ENCODE measurements at regions not wholly inside any gene's neighbourhood (a gene's known extent, or its start where the extent isn't known, plus 50 kb on each side); places are given as distances from the start of the nearest gene placed in this dataset.

GRCh38 chr3:106811376-106811775 lies 565.9 kb upstream of the CCDC54 start:
- Histone ChIP-seq H3K4me1 (no peaks in the 10 kb centered on the region), H3K4me3 (no peak overlapping the region), H3K36me3 (no peaks in the 10 kb centered on the region), H3K27me3 (no peaks in the 10 kb centered on the region), H3K9me3 (no peaks in the 10 kb centered on the region), H3K27ac (no peak overlapping the region)
- DNase-seq: no peak
- TF ChIP-seq, protein P1, sequence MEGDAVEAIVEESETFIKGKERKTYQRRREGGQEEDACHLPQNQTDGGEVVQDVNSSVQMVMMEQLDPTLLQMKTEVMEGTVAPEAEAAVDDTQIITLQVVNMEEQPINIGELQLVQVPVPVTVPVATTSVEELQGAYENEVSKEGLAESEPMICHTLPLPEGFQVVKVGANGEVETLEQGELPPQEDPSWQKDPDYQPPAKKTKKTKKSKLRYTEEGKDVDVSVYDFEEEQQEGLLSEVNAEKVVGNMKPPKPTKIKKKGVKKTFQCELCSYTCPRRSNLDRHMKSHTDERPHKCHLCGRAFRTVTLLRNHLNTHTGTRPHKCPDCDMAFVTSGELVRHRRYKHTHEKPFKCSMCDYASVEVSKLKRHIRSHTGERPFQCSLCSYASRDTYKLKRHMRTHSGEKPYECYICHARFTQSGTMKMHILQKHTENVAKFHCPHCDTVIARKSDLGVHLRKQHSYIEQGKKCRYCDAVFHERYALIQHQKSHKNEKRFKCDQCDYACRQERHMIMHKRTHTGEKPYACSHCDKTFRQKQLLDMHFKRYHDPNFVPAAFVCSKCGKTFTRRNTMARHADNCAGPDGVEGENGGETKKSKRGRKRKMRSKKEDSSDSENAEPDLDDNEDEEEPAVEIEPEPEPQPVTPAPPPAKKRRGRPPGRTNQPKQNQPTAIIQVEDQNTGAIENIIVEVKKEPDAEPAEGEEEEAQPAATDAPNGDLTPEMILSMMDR (IDR thresholded peaks at IDR 0.05): no peak
- no peak for TF ChIP-seq POLR2A (IDR thresholded peaks at IDR 0.05)

- no peak for DNase-seq
- H3K27ac ChIP-seq: no peak overlapping the region
- H3K4me3 ChIP-seq: no peak overlapping the region
- TF ChIP-seq, protein P1 (IDR thresholded peaks at IDR 0.05): no peak
- TF ChIP-seq POLR2A (IDR thresholded peaks at IDR 0.05): no peak
- H3K27me3 ChIP-seq: no peaks in the 10 kb centered on the region
- no peaks in the 10 kb centered on the region for H3K4me1 ChIP-seq
- H3K36me3 ChIP-seq: no peaks in the 10 kb centered on the region
- H3K9me3 ChIP-seq: no peaks in the 10 kb centered on the region
Observed at GRCh38 chr3:106813742-106814141, 563.5 kb upstream of the CCDC54 start.

GRCh38 chr3:106814231-106814630 lies 563.0 kb upstream of the CCDC54 start:
- no peak for DNase-seq
- H3K27me3 ChIP-seq: no peaks in the 10 kb centered on the region
- H3K36me3 ChIP-seq: no peaks in the 10 kb centered on the region
- no peak overlapping the region for H3K4me3 ChIP-seq
- TF ChIP-seq, protein P1 (IDR thresholded peaks at IDR 0.05): no peak
- TF ChIP-seq POLR2A (IDR thresholded peaks at IDR 0.05): no peak
- no peaks in the 10 kb centered on the region for H3K4me1 ChIP-seq
- no peaks in the 10 kb centered on the region for H3K9me3 ChIP-seq
- no peak overlapping the region for H3K27ac ChIP-seq

DNA sequence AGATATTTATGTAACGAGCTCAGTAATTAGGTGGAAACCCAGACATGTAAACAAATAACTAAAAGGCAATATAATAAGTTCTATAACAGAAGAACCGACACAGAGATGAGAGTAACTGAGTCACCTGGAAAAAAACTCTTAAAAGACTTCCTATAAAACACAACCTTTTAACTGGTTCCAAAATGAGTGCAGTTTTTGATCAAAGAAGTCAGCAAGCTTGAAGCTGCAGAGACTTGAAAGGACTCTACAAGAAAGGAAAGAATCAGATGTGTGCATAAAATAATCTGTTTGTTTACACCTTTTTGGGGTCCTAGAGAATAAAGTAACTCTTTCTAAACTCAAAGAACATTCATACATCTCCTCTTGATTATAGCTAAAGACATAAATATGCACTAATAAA lies 560.4 kb upstream of the CCDC54 start:
- H3K4me1 ChIP-seq: no peaks in the 10 kb centered on the region
- H3K9me3 ChIP-seq: no peaks in the 10 kb centered on the region
- H3K27ac ChIP-seq: no peak overlapping the region
- H3K36me3 ChIP-seq: no peaks in the 10 kb centered on the region
- TF ChIP-seq, protein P1 (IDR thresholded peaks at IDR 0.05): no peak
- TF ChIP-seq POLR2A (IDR thresholded peaks at IDR 0.05): no peak
- H3K27me3 ChIP-seq: no peaks in the 10 kb centered on the region
- no peak overlapping the region for H3K4me3 ChIP-seq
- DNase-seq: no peak

DNA sequence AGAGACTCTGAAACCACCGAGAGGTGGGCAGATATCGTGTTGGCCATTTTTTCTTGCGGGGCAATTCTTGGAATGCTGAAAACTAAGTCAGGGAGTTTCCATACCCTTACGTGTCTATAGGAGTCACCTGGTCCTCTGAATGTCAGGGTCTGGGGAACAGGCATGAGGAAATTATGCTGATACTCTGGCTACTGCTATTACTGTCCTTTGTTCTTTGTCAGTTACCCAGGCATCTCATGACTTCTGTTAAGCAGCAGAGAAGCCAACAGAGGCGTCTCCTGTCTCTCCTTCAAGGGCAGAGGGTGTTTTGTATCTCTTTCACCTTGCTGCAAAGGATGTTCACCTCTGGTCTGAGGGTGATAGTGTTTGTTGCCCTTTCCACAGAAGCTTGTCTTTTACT lies 559.5 kb upstream of the CCDC54 start:
- H3K9me3 ChIP-seq: no peaks in the 10 kb centered on the region
- H3K36me3 ChIP-seq: no peaks in the 10 kb centered on the region
- H3K27ac ChIP-seq: no peak overlapping the region
- H3K27me3 ChIP-seq: no peaks in the 10 kb centered on the region
- no peak for DNase-seq
- H3K4me1 ChIP-seq: no peaks in the 10 kb centered on the region
- TF ChIP-seq POLR2A (IDR thresholded peaks at IDR 0.05): no peak
- TF ChIP-seq, protein P1 (IDR thresholded peaks at IDR 0.05): no peak
- no peak overlapping the region for H3K4me3 ChIP-seq

DNA sequence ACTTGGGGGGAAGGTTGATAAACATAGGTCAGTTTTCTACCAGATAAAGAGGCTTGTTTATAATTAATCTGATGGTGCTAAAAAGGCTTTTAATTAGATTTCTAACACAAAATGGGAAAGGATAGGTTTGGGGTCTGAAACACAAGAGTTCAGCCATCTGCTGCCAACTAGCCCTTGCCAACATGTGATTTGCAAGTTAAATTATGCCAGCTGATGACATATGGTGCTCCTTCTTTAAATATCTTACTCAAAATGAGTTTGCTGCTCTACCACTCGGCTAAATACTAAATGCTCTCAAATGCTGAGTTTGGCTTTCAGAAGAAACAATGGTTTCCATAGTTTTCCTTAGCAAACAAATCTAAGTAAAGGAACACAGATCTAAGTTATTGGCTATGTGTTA lies 557.8 kb upstream of the CCDC54 start:
- Histone ChIP-seq H3K9me3 (no peaks in the 10 kb centered on the region), H3K4me1 (no peaks in the 10 kb centered on the region), H3K27ac (no peak overlapping the region), H3K36me3 (no peaks in the 10 kb centered on the region), H3K27me3 (no peaks in the 10 kb centered on the region), H3K4me3 (no peak overlapping the region)
- TF ChIP-seq POLR2A (IDR thresholded peaks at IDR 0.05): no peak
- TF ChIP-seq, protein P1 (IDR thresholded peaks at IDR 0.05): no peak
- DNase-seq: no peak

Measured in Peyer's patch (tissue), 4 donors.